GM23338 (cell line): ENCODE measurements at regions not wholly inside any gene's neighbourhood (a gene's known extent, or its start where the extent isn't known, plus 50 kb on each side); places are given as distances from the start of the nearest gene placed in this dataset.

ENCODE experiments used
- ATAC-seq: fragments of 200-7000 bp; cut with Tn5 transposase; 3 replicates; pipeline ENCODE4 v1.9.1; 2020
- DNase-seq: peaks from one replicate; pipeline ENCODE4 v3.0.0-alpha.2; 2015; ENCODE audit warnings: low spot score
- H2AFZ ChIP-seq: fragments of 200-600 bp; sonication (generic); 2 replicates; pipeline ENCODE4 v1.8.0; 2016; ENCODE audit warnings: antibody characterized with exemption, mild to moderate bottlenecking, moderate library complexity
- H3F3A ChIP-seq: fragments of 200-600 bp; sonication (generic); replicated peaks from 2 replicates; pipeline ENCODE4 v1.8.0; 2017; ENCODE audit warnings: antibody characterized with exemption, mixed run types, low read depth
- H3K27ac ChIP-seq: fragments of 200-600 bp; sonication (generic); 2 replicates; pipeline ENCODE4 v1.6.1; 2016; ENCODE audit warnings: low read depth
- H3K27me3 ChIP-seq: fragments of 200-600 bp; sonication (generic); 2 replicates; pipeline ENCODE4 v1.8.0; 2016; ENCODE audit warnings: mild to moderate bottlenecking, mixed run types, moderate library complexity; ENCODE audit not compliant: insufficient read depth
- H3K36me3 ChIP-seq: fragments of 200-600 bp; sonication (generic); 2 replicates; pipeline ENCODE4 v1.8.0; 2016; ENCODE audit warnings: mild to moderate bottlenecking; ENCODE audit not compliant: insufficient read depth
- H3K4me1 ChIP-seq: fragments of 200-600 bp; sonication (generic); 2 replicates; pipeline ENCODE4 v1.8.0; 2016; ENCODE audit warnings: mild to moderate bottlenecking, moderate library complexity; ENCODE audit not compliant: insufficient read depth
- H3K4me2 ChIP-seq: fragments of 200-600 bp; sonication (generic); 2 replicates; pipeline ENCODE4 v1.7.1; 2017; ENCODE audit warnings: mixed run types
- H3K4me3 ChIP-seq: fragments of 200-600 bp; sonication (generic); 2 replicates; pipeline ENCODE4 v1.6.1; 2016; ENCODE audit warnings: mixed run types
- H3K79me2 ChIP-seq: fragments of 200-600 bp; sonication (generic); replicated peaks from 2 replicates; pipeline ENCODE4 v1.8.0; 2017; ENCODE audit warnings: mild to moderate bottlenecking; ENCODE audit not compliant: insufficient read depth
- H3K9me2 ChIP-seq: fragments of 200-600 bp; sonication (generic); 2 replicates; pipeline ENCODE4 v1.8.0; 2017; ENCODE audit not compliant: insufficient read depth
- H4K20me1 ChIP-seq: fragments of 200-600 bp; sonication (generic); replicated peaks from 2 replicates; pipeline ENCODE4 v1.8.0; 2017; ENCODE audit warnings: mild to moderate bottlenecking; ENCODE audit not compliant: insufficient read depth
- H3K27ac Mint-ChIP-seq: 2 replicates; pipeline ENCODE4 v1.8.0; 2020; ENCODE audit warnings: inconsistent platforms, mild to moderate bottlenecking, moderate library complexity, mixed read lengths
- H3K27me3 Mint-ChIP-seq: 3 replicates; pipeline ENCODE4 v1.8.0; 2022; ENCODE audit warnings: low read depth, mild to moderate bottlenecking, moderate library complexity, mixed read lengths, inconsistent platforms; ENCODE audit not compliant: insufficient read depth, poor library complexity
- H3K36me3 Mint-ChIP-seq: 3 replicates; pipeline ENCODE4 v1.8.0; 2021; ENCODE audit warnings: low read depth, mild to moderate bottlenecking, inconsistent platforms, moderate library complexity, mixed read lengths
- H3K4me1 Mint-ChIP-seq: 3 replicates; pipeline ENCODE4 v1.8.0; 2020; ENCODE audit warnings: mild to moderate bottlenecking, inconsistent platforms, mixed read lengths
- H3K4me3 Mint-ChIP-seq: 3 replicates; pipeline ENCODE4 v1.8.0; 2021; ENCODE audit warnings: moderate library complexity, mild to moderate bottlenecking, inconsistent platforms, mixed read lengths
- H3K9me3 Mint-ChIP-seq: 3 replicates; pipeline ENCODE4 v1.8.0; 2020; ENCODE audit warnings: moderate library complexity, mild to moderate bottlenecking, inconsistent platforms, mixed read lengths
- EZH2 ChIP-seq: fragments of 200-600 bp; sonication (generic); IDR thresholded peaks from one replicate; pipeline ENCODE4 v1.8.0; 2017; ENCODE audit warnings: antibody characterized with exemption, mild to moderate bottlenecking, low read depth; ENCODE audit not compliant: unreplicated experiment
- EZH2phosphoT487 ChIP-seq: fragments of 200-600 bp; sonication (generic); IDR thresholded peaks from one replicate; pipeline ENCODE4 v1.8.1; 2018; ENCODE audit warnings: antibody characterized with exemption; ENCODE audit not compliant: unreplicated experiment
- JUNB ChIP-seq: IDR thresholded peaks from one replicate; pipeline ENCODE4 v1.6.1; 2016; ENCODE audit warnings: antibody characterized with exemption; ENCODE audit not compliant: unreplicated experiment
- NANOG ChIP-seq: IDR thresholded peaks from 2 replicates; pipeline ENCODE4 v1.6.1; 2016; ENCODE audit warnings: antibody characterized with exemption, borderline replicate concordance
- POLR2AphosphoS5 ChIP-seq: IDR thresholded peaks from 2 replicates; pipeline ENCODE4 v1.6.1; 2016; ENCODE audit warnings: antibody characterized with exemption, low read depth
- STAT1 ChIP-seq: IDR thresholded peaks from one replicate; pipeline ENCODE4 v1.6.1; 2016; ENCODE audit warnings: antibody characterized with exemption; ENCODE audit not compliant: unreplicated experiment
- ZNF331 ChIP-seq: fragments of 250-450 bp; sonication (Bioruptor Pico); IDR thresholded peaks from 2 replicates; pipeline ENCODE4 v1.5.0; 2020; ENCODE audit warnings: low read depth, mild to moderate bottlenecking, moderate library complexity
- TF ChIP-seq, protein P1 (sequence below): fragments of 250-450 bp; sonication (Bioruptor Pico); IDR thresholded peaks from 2 replicates; pipeline ENCODE4 v1.5.0; 2020; ENCODE audit warnings: mild to moderate bottlenecking, moderate library complexity

- Histone ChIP-seq H3K27ac (no peak overlapping the region), H3K4me3 (no peak overlapping the region), H4K20me1 (no peaks in the 10 kb centered on the region), H3K36me3 (no peaks in the 10 kb centered on the region), H3K4me2 (no peak overlapping the region), H2AFZ (0 out of 2 replicates have a peak overlapping the region, but pooled peaks have one; percentile 7), H3K9me2 (no peaks in the 10 kb centered on the region; the same call in 1 of the 2 replicates), H3K4me1 (peaks cover 7% of the 10 kb centered on the region; the same call in 1 of the 2 replicates), H3F3A (no peaks in the 10 kb centered on the region), H3K79me2 (no peaks in the 10 kb centered on the region), H3K27me3 (no peaks in the 10 kb centered on the region)
- Mint-ChIP-seq H3K27ac (no peak overlapping the region), H3K4me3 (no peak overlapping the region), H3K9me3 (peaks cover 3% of the 10 kb centered on the region; the same call in 1 of the 3 replicates), H3K36me3 (no peaks in the 10 kb centered on the region), H3K4me1 (peaks cover 11% of the 10 kb centered on the region), H3K27me3 (no peaks in the 10 kb centered on the region)
- DNase-seq (no peak), ATAC-seq (no peak)
- TF ChIP-seq STAT1 (no peak), JUNB (no peak), EZH2phosphoT487 (no peak), ZNF331 (CRISPR knock-in tag) (no peak), NANOG (no peak), EZH2 (no peak), POLR2AphosphoS5 (no peak)
- TF ChIP-seq, protein P1, sequence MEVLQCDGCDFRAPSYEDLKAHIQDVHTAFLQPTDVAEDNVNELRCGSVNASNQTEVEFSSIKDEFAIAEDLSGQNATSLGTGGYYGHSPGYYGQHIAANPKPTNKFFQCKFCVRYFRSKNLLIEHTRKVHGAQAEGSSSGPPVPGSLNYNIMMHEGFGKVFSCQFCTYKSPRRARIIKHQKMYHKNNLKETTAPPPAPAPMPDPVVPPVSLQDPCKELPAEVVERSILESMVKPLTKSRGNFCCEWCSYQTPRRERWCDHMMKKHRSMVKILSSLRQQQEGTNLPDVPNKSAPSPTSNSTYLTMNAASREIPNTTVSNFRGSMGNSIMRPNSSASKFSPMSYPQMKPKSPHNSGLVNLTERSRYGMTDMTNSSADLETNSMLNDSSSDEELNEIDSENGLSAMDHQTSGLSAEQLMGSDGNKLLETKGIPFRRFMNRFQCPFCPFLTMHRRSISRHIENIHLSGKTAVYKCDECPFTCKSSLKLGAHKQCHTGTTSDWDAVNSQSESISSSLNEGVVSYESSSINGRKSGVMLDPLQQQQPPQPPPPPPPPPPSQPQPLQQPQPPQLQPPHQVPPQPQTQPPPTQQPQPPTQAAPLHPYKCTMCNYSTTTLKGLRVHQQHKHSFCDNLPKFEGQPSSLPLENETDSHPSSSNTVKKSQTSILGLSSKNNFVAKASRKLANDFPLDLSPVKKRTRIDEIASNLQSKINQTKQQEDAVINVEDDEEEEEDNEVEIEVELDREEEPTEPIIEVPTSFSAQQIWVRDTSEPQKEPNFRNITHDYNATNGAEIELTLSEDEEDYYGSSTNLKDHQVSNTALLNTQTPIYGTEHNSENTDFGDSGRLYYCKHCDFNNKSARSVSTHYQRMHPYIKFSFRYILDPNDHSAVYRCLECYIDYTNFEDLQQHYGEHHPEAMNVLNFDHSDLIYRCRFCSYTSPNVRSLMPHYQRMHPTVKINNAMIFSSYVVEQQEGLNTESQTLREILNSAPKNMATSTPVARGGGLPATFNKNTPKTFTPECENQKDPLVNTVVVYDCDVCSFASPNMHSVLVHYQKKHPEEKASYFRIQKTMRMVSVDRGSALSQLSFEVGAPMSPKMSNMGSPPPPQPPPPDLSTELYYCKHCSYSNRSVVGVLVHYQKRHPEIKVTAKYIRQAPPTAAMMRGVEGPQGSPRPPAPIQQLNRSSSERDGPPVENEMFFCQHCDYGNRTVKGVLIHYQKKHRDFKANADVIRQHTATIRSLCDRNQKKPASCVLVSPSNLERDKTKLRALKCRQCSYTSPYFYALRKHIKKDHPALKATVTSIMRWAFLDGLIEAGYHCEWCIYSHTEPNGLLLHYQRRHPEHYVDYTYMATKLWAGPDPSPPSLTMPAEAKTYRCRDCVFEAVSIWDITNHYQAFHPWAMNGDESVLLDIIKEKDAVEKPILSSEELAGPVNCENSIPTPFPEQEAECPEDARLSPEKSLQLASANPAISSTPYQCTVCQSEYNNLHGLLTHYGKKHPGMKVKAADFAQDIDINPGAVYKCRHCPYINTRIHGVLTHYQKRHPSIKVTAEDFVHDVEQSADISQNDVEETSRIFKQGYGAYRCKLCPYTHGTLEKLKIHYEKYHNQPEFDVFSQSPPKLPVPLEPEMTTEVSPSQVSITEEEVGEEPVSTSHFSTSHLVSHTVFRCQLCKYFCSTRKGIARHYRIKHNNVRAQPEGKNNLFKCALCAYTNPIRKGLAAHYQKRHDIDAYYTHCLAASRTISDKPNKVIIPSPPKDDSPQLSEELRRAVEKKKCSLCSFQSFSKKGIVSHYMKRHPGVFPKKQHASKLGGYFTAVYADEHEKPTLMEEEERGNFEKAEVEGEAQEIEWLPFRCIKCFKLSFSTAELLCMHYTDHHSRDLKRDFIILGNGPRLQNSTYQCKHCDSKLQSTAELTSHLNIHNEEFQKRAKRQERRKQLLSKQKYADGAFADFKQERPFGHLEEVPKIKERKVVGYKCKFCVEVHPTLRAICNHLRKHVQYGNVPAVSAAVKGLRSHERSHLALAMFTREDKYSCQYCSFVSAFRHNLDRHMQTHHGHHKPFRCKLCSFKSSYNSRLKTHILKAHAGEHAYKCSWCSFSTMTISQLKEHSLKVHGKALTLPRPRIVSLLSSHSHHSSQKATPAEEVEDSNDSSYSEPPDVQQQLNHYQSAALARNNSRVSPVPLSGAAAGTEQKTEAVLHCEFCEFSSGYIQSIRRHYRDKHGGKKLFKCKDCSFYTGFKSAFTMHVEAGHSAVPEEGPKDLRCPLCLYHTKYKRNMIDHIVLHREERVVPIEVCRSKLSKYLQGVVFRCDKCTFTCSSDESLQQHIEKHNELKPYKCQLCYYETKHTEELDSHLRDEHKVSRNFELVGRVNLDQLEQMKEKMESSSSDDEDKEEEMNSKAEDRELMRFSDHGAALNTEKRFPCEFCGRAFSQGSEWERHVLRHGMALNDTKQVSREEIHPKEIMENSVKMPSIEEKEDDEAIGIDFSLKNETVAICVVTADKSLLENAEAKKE (CRISPR knock-in tag) = no peak
Measured at GRCh38 chr1:177700856-177701255, 269.0 kb downstream of the SEC16B start.
